Right renal pelvis (tissue), 4 donors: ENCODE measurements at regions not wholly inside any gene's neighbourhood (a gene's known extent, or its start where the extent isn't known, plus 50 kb on each side); places are given as distances from the start of the nearest gene placed in this dataset.

Experiments
- DNase-seq, 4 donors: peaks; one replicate each; pipeline ENCODE4 v3.0.0-alpha.2; 2013; ENCODE audit warnings: low read depth in 4 of 4, low spot score in 3 of 4, missing footprints in 1 of 4

GRCh38 chr7:15947754-15948153 is 261.3 kb upstream of the MEOX2 start:
- DNase-seq, result no peak

GRCh38 chr7:15938115-15938514 is 251.6 kb upstream of the MEOX2 start:
- DNase-seq, result no peak

- no peak for DNase-seq
These were observed 251.1 kb upstream of the MEOX2 start for GRCh38 chr7:15937571-15937970.

- no peak for DNase-seq
These were observed 250.5 kb upstream of the MEOX2 start for GRCh38 chr7:15936991-15937390.

- no peak for DNase-seq
These were observed 245.8 kb upstream of the MEOX2 start for GRCh38 chr7:15932318-15932717.

- no peak for DNase-seq
These were observed 242.9 kb upstream of the MEOX2 start for GRCh38 chr7:15929411-15929810.

- no peak for DNase-seq
These were observed 239.1 kb upstream of the MEOX2 start for GRCh38 chr7:15925608-15926007.

GRCh38 chr7:15924910-15925309 is 238.4 kb upstream of the MEOX2 start:
- DNase-seq, result no peak

GRCh38 chr7:15922002-15922401 is 235.5 kb upstream of the MEOX2 start:
- no peak for DNase-seq

GRCh38 chr7:15921576-15921975 is 235.1 kb upstream of the MEOX2 start:
- DNase-seq, result no peak

GRCh38 chr7:15920953-15921352 is 234.5 kb upstream of the MEOX2 start:
- no peak for DNase-seq

GRCh38 chr7:15916681-15917380 is 230.3 kb upstream of the MEOX2 start:
- DNase-seq, result no peak

- DNase-seq, result no peak
These were observed 229.3 kb upstream of the MEOX2 start for GRCh38 chr7:15915686-15916293.

GRCh38 chr7:15914611-15915010 is 228.1 kb upstream of the MEOX2 start:
- DNase-seq, result no peak

GRCh38 chr7:15906436-15906835 is 220.0 kb upstream of the MEOX2 start:
- no peak for DNase-seq

- peak in 1 of 4 donors; percentile 5 for DNase-seq
These were observed 219.0 kb upstream of the MEOX2 start for GRCh38 chr7:15905251-15906040.

GRCh38 chr7:15891151-15891881 is 204.8 kb upstream of the MEOX2 start:
- no peak for DNase-seq

- no peak for DNase-seq
These were observed 203.0 kb upstream of the MEOX2 start for GRCh38 chr7:15889507-15889906.

- DNase-seq, result no peak
These were observed 201.6 kb upstream of the MEOX2 start for GRCh38 chr7:15888090-15888489.

GRCh38 chr7:15886626-15887025 is 200.1 kb upstream of the MEOX2 start:
- no peak for DNase-seq

- no peak for DNase-seq
These were observed 199.2 kb upstream of the MEOX2 start for GRCh38 chr7:15885678-15886077.
